ENCODE measurements at regions not wholly inside any gene's neighbourhood (a gene's known extent, or its start where the extent isn't known, plus 50 kb on each side); places are given as distances from the start of the nearest gene placed in this dataset.
"Not testable (repeated sequence)": the region's sequence is repeated elsewhere in the genome, so short reads cannot be mapped to it uniquely, and the experiment has no call there.

- TF ChIP-seq MYC (IDR thresholded peaks at IDR 0.05; ENCODE audit: low read depth, low read length): no peak
- TF ChIP-seq, protein P1, sequence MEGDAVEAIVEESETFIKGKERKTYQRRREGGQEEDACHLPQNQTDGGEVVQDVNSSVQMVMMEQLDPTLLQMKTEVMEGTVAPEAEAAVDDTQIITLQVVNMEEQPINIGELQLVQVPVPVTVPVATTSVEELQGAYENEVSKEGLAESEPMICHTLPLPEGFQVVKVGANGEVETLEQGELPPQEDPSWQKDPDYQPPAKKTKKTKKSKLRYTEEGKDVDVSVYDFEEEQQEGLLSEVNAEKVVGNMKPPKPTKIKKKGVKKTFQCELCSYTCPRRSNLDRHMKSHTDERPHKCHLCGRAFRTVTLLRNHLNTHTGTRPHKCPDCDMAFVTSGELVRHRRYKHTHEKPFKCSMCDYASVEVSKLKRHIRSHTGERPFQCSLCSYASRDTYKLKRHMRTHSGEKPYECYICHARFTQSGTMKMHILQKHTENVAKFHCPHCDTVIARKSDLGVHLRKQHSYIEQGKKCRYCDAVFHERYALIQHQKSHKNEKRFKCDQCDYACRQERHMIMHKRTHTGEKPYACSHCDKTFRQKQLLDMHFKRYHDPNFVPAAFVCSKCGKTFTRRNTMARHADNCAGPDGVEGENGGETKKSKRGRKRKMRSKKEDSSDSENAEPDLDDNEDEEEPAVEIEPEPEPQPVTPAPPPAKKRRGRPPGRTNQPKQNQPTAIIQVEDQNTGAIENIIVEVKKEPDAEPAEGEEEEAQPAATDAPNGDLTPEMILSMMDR (IDR thresholded peaks at IDR 0.05; ENCODE audit: low read depth, low read length): no peak
- TF ChIP-seq POLR2A (IDR thresholded peaks at IDR 0.05; ENCODE audit: extremely low read depth, insufficient read length): no peak
- TF ChIP-seq MAX (IDR thresholded peaks at IDR 0.05; ENCODE audit: low read depth, low read length): no peak
- DNase-seq (ENCODE audit: low read depth): peak; percentile 16
- H3K4me3 ChIP-seq (ENCODE audit: low read depth, low read length): no peak overlapping the region
These were observed 266.1 kb downstream of the SOCS6 start for GRCh38 chr18:70554854-70555445.

- DNase-seq (ENCODE audit: low read depth): no peak
- H3K4me3 ChIP-seq (ENCODE audit: low read depth, low read length): no peak overlapping the region
- TF ChIP-seq, protein P1 (IDR thresholded peaks at IDR 0.05; ENCODE audit: low read depth, low read length): no peak
- TF ChIP-seq POLR2A (IDR thresholded peaks at IDR 0.05; ENCODE audit: extremely low read depth, insufficient read length) (no peak), MAX (IDR thresholded peaks at IDR 0.05; ENCODE audit: low read depth, low read length) (no peak), MYC (IDR thresholded peaks at IDR 0.05; ENCODE audit: low read depth, low read length) (no peak)
These were observed 265.1 kb downstream of the SOCS6 start for GRCh38 chr18:70553936-70554260.

GRCh38 chr18:70553245-70553935, 264.5 kb downstream of the SOCS6 start:
- TF ChIP-seq MYC (IDR thresholded peaks at IDR 0.05; ENCODE audit: low read depth, low read length): no peak
- TF ChIP-seq, protein P1 (IDR thresholded peaks at IDR 0.05; ENCODE audit: low read depth, low read length): no peak
- no peak for TF ChIP-seq MAX (IDR thresholded peaks at IDR 0.05; ENCODE audit: low read depth, low read length)
- no peak for TF ChIP-seq POLR2A (IDR thresholded peaks at IDR 0.05; ENCODE audit: extremely low read depth, insufficient read length)
- no peak for DNase-seq (ENCODE audit: low read depth)
- H3K4me3 ChIP-seq (ENCODE audit: low read depth, low read length): no peak overlapping the region

- no peak for DNase-seq (ENCODE audit: low read depth)
- TF ChIP-seq MAX (IDR thresholded peaks at IDR 0.05; ENCODE audit: low read depth, low read length): no peak
- no peak overlapping the region for H3K4me3 ChIP-seq (ENCODE audit: low read depth, low read length)
These were observed 247.7 kb downstream of the SOCS6 start for GRCh38 chr18:70536370-70537062.

DNA sequence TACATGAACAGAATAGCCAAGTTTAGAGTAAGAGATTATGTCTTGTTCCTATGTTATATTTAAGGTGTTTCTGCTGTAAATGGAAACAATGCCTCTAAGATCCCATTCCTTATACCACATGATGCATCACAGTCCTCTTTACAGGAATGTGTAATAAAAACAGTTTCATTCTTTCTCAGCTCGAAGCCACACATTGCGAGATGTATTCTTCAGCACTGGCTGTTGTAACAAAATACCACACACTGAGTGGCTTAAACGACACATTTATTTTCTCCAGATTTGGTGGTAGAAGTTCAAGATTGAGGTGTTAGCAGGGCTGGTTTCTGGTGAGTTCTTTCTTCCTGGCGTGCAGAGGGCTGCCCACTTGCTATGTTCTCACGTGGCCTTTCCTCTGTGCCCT, 246.2 kb downstream of the SOCS6 start:
- DNase-seq (ENCODE audit: low read depth): peak; percentile 33
- TF ChIP-seq POLR2A (IDR thresholded peaks at IDR 0.05; ENCODE audit: extremely low read depth, insufficient read length): no peak
- TF ChIP-seq MAX (IDR thresholded peaks at IDR 0.05; ENCODE audit: low read depth, low read length): no peak
- TF ChIP-seq MYC (IDR thresholded peaks at IDR 0.05; ENCODE audit: low read depth, low read length): no peak
- TF ChIP-seq, protein P1 (IDR thresholded peaks at IDR 0.05; ENCODE audit: low read depth, low read length): no peak
- no peak overlapping the region for H3K4me3 ChIP-seq (ENCODE audit: low read depth, low read length)

GRCh38 chr18:70525322-70525721, 236.5 kb downstream of the SOCS6 start:
- not testable (repeated sequence) for H3K4me3 ChIP-seq (ENCODE audit: low read depth, low read length); DNase-seq (ENCODE audit: low read depth)

Measured in NB4 (cell line).